GM12892 (cell line): ENCODE measurements at regions not wholly inside any gene's neighbourhood (a gene's known extent, or its start where the extent isn't known, plus 50 kb on each side); places are given as distances from the start of the nearest gene placed in this dataset.

Experiments used
- POLR2A ChIP-seq: IDR thresholded peaks from 2 replicates; pipeline ENCODE4 v1.6.1; 2011; ENCODE audit warnings: low read depth, low read length, control low read depth
- POLR2AphosphoS5 ChIP-seq: IDR thresholded peaks from 2 replicates; pipeline ENCODE4 v1.6.1; 2011; ENCODE audit warnings: low read depth, low read length, control low read depth

DNA sequence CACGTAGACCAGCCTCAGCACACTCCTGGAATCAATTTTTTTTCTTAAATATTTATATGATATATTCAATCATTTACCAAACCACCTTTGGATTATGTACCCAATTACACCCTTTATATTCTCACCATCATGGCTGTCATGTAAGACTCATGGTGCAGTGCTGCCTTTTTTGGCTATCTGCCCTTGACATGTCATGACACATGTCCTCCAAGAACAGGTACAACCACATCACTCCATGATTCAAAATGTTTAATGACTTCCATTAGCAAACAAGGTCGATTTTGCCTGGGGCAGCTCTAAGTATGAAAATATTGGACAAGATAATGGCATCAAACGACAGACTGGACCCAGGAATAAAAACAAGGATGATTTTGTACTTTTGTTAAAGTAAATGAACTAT is 861.1 kb upstream of the ADAMTS5 start:
- TF ChIP-seq POLR2A: no peak
- no peak for TF ChIP-seq POLR2AphosphoS5
